Activated effector memory CD4-positive, alpha-beta T cell treated with anti-CD3 and anti-CD28 coated beads, Interleukin-2, amount 50 U/mL, for 16 hours (primary cell): ENCODE measurements at regions not wholly inside any gene's neighbourhood (a gene's known extent, or its start where the extent isn't known, plus 50 kb on each side); places are given as distances from the start of the nearest gene placed in this dataset.

Source experiments
- DNase-seq: peaks from one replicate; pipeline ENCODE4 v3.0.0-alpha.2; 2020

DNA sequence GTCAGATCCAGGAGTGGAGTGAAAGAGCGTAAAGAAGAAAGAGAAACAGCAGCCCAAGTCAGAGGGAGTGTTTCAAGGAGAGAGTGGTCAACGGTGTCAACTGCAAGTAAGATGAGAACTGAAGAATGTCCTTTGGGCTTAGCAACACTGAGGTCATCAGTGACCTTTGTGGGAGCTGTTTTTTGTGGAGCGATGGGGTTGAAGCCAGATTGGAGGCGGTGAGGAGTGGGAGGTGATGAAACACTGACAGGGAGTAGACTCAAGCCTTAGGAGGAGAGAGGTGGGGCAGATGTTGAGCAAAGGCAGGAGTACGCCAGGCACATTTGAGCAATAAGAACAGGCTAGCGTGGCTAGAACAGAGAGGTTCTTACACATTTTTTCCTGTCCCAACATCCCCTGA lies 103.7 kb upstream of the GNAO1 start:
- DNase-seq, result no peak

DNA sequence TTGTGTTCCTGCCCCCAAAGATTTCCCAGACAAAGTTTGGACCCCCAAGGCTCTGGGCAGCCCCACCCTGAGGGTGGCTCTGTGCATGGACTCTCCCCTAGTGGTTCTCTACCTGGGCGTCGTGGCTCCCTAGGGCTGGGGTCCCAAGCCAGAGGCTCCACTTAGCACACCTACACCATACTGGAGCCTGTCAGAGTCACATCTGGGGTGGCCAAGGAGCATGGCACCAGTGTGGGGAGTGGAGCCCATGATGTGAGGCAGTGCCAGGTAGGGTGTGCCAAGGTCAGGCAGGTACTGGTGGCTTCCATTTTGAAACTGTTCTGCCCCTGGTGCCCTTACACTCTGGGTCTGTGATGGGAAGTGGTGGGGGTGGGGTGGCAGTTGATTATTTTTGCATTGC lies 109.9 kb upstream of the GNAO1 start:
- DNase-seq, result no peak

DNA sequence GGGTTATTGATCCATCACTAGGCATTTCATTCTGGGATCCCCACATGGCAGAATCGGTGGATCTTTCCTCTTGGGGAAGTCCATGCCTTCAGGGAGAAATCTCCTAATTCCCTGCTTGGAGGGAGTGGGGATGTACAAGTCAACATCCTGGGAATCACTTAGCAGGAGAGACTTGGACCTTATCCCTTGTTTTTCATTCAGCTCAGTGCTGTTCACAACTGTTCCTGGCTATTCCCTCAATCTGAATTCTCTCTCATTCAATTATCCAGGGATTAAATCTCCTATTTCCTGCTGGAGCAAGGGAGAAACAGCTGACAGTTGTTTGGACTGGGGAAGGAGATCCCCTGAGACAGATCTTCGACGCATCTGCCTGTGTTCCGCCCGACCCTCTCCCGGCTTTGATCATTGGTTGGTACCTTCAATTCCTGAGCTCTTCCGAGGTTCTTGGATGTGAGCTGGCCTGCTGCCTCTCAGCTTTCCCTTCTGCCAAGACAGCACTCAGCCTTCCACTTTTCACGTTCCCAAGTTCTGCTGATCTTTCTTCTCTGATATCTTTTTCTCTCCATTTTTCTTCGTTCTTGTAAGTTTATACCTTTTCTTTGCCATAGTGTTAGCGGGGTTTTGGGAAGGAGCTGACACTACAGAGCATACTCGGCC lies 115.4 kb upstream of the GNAO1 start:
- DNase-seq, result no peak

DNA sequence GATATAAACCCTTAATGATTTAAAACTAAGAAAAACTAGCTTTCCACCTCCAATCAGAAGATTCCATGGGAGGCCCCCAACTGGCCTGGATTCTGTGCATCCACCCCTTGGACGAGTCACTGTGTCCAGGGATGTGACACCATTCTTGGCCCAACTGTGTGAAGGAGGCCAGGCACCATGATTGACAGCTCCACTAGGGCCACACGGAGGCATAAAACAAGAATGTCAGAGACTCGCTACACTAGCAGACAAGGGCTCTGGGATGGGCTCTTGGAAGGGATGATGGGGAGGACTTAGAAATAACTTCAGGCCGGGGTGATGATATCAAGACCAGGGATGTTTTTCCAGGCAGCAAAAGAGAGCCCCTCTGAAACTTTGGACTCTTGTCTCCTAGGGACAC lies 117.8 kb upstream of the GNAO1 start:
- no peak for DNase-seq

DNA sequence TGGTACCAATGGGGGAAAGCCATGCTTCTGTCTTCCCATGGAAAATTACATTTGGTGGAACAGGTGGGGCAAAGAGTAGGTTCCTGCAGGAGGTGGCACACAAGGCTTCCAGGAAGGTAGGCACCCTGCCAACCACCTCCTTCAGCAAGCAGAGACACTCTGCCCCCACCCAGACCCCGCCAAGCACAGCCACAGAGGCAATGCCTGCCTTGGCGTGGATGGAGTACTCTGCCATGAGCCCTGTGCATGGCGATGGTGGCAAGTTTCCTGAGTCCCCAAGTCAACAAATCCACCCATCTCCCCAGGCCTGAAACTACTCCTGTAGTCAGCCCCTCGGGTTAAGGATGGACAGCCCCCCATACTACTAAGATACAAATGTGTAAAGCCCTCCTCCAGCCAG lies 119.2 kb upstream of the GNAO1 start:
- no peak for DNase-seq

DNA sequence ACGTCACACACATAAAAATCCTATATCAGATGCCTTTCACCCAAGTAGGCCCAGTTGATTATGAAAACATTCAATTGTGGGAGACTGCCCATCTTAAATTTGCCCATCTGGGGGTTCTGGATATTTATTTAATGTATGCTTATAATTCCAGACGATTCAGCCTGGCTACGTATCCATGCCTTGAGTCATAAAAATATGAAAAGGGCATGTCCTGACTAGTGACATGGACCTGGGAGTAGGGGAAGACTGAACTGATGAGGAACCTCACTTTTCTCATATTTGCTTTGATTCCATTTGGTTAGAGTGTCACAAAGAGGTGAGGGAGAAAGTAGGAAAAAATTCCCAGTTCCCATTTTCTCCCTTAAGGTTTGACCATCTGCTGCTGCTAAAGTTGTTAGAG lies 122.5 kb upstream of the GNAO1 start:
- no peak for DNase-seq

DNA sequence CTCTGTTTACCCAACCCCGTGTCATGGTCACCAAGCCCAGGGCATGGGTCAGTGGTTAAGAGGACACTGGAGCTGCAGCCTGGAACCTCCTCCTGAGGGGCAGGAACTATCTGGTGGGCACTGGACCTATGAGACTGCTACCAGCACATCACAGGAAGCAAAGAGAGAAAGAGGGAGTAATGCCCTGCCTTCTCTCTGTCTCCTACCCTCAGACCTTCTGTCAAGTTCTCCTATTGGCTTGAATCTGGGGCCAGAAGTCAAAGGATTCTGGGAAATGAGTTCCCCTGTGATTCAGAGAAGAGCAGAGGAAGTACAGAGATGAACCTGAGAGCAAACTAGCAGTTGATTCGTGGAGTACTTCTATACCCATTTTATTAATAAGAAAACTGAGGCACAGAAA lies 123.0 kb upstream of the GNAO1 start:
- no peak for DNase-seq

DNA sequence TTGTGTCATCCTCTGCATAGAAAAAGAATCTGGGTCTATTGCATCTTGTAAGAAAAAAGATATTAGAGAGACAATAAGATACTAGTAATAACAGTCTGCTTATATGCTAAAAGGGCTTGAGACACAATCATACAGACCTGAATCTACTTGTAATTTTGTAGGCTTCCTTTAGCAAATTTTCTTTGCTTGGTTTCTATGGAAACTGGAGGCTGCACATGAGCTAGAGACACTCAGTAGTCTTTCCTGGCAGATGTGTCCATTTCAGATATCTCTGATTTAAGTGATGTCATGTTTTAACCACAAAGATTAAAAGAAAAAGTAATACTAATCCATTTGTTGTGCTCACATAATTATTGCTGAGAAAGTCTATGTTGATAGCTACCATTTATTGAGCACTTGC lies 123.9 kb upstream of the GNAO1 start:
- no peak for DNase-seq

DNA sequence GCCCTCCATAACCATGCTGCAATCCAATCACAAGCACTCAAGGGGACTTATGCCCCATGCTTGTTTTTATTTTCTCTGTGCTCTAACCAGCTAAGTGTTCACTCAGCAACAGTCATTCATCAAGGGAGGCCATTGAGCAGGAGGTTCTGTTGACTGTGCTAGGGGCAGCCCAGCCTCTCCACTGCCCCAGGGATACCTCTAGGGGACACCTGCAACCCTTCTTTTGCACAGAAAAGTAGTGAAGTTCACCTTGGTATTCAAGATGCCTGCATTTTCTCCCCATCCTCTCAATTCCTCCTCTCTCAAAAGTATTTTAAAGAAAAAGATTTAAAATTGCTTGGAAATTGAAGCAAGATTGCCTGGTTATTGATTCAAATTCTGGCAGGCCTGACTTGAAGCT lies 124.7 kb upstream of the GNAO1 start:
- no peak for DNase-seq

DNA sequence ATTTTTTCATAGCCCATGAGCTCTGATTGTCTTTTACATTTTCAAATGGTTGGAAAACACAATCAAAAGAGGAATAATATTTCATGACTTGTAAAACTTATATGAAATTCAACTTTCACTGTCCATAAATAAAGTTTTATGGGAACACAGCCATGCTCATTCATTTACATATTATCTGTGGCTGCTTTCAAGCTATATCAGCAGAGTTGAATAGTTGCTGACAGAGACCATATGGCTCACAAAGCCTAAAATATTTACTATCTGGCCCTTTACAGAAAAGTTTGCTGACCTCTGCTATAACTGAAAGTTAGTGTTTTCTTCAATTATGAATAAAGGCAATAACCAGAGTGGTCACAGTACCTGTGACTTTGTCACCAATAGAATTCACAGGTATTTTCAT lies 128.2 kb upstream of the GNAO1 start:
- no peak for DNase-seq

DNA sequence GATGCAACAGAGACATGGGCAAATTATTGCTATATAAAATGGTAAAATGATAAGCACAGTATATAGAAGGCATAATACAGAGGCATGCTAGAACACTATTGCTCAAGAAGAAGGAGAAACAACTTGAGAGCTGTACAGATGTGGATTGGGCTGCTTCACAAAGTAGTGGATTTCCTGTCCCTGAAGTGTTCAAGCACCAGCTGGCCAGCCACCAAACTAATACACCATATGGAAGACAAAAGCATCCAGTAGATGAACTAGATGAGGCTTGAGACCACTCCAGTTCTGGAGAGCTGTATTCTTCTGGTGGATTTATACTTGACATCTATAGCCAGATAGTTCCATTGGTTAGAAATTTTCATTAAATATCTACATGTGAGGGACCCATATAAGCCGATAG lies 134.1 kb upstream of the GNAO1 start:
- DNase-seq, result no peak

DNA sequence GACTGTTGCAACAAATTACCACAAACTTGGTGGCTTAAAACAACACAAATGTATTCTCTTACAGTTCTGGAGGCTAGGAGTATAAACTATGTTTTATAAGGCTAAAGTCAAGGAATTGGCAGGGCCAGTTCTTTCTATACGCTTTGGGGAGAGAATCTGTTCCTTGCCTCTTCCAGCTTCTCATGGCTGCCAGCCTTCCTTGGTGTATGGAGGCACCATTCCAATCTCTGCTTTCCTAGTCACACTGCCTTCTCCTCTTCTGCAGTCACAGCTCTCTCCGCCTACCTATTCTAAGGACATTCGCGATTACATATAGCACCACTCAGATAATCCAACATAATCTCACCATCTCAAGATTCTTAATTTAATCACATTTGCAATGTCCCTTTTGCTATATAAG lies 140.4 kb upstream of the GNAO1 start:
- no peak for DNase-seq

DNA sequence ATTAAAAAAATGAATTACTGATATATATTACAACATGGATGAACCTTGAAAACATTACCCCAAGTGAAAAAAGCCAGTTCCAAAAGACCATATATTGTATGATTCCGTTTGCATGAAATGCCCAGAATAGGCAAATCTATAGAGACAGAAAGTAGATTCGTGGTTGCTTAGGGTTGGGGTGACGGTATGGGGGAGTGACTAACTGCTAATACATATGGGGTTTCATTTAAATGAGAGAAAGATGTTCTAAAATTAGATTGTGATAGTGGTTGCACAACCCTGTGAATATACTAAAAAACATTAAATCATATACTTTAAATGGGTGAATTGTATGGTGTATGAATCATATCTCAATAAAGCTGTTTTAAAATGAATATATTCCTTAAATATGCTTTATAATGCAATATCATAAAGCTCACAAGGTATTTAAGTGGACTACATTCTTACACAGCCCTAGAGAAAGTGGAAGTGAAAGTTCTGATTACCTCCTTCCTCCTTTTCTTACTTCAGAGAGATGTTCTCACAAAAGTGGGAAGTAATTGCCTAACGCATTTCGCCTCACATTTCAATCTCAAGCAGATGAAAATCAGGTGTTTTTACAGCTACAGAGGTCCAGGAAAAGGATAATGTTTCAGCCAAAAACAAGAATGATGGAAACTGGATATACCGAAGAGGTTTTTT lies 142.7 kb upstream of the GNAO1 start:
- no peak for DNase-seq

DNA sequence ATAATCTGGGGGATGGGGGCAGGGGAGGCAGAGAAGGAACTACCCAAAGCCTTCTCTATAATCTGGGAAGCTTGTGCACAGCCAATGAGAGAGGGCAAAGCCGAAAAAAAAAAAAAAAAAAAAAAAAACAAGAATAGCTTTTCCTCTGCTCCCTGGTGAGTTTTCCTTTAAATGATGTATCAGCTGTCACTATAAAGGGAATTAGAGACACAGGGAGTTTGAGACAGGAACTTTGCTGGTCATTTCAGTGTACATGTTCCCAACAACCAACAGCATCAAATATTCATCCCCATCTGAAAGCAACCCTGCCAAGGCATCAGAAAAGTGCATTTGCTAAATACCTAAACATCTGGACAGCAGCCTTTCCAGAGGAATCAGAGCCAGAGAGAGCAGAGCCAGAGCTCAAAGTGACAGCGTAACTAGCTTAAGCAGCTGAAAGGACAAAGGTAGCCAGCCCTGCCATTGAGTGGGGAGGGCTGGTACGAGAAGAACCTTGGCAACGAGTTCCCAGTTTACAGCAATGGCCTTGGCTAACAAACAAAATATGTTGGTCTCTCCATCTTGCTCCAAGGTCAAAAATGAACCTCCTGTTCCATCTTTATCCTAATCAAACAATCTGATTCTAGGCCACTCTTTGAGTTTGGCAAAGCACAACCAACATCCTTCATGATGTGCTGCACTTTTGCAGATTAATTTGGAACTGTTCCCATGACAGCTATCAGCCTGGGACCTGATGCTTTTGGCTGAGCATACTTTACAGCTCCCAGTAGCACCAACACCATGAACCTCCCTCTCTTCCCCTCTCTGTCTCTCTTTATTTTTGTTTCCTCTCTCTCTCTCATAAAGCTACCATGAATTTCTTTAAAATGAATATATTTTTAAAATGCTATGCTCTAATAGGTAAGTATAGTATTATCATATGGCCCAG lies 143.7 kb upstream of the GNAO1 start:
- no peak for DNase-seq

DNA sequence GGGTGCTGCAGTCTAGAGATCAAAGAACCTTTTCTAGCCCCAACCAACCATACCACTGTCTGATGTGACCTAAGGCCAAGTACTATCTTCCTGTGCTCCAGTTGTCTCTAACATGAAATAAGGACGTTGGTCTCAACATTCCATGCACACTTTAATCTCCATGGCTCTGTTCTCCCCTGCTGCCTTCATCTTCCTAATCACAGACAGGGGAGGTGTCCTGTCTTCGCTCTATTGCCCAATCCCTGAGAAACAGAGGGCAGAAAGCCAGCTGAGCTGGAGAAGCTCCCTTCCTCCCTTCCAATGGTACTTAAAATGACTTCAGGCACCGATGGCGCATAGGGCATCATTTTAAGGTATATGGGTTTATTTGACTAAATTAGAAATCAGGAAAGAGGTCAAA lies 148.9 kb upstream of the GNAO1 start:
- DNase-seq, result no peak

DNA sequence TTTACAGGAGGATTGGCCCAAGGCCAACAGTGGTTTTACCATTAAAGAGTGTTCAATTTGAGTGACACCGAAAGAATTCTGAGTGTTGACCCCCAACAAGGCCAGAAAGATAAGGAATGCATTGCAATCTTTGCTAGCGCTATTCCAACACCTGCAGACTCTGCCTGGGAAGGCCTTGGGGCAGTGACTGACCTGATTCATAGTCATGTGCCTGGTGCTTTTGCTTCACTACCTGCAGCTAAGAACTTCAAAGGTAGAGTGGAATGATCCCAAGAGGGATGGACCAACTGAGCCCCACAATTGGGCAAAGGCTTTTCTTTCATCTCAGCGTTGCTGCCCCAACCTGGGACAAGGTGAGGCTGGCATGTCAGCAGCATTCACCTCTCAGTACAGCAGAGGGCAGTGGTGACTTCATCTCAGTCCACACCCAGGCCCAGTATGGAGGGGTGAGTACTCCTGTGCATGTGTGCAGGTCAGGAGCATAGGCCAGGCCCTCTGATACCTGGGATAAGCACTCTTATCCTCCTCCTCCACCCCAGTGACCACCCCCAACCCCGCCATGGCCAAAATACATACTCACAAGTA lies 149.6 kb upstream of the GNAO1 start:
- DNase-seq, result peak; percentile 69

DNA sequence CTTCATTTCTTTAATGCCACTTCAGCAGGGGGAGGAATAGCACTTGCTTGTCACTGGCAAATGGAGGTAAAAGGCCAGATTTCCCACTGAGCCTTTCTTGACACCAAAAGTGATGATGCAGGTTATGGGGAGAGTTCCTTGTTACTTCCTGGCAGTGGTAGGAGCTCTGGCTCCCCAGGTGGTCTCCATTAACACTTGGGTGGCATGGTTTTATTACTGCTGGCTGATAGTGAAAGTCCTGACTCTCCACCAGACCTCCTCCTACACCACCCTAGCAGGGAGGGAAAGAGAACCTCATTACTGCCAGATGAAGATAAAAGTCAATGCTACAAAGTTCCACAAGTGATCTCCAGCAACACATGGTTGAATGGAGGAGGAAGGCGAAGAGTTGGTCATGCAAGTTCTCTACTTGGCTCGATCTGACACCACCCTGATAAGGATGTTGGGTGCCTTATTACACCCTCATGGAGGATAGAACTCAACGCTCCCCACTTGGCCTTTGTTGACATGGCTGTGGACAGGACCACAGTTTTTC lies 152.7 kb upstream of the GNAO1 start:
- DNase-seq, result no peak

DNA sequence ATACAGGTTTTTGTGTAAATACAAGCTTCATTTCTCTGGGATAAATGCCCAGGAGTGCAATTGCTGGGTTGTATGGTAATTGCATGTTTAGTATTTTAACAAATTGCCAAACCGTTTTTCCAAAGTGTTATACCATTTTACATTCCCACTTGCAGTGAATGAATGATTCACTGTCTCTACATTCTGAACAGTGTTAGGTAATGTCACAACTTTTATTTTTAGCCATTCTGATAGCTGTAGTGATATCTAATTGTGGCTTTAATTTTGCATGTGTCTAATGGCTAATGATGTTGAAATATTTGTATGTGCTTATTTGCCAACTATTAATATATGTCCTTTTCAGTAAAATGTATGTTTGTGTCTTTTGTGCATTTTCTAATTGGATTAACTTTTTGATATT lies 156.9 kb upstream of the CES5A start:
- DNase-seq, result no peak

DNA sequence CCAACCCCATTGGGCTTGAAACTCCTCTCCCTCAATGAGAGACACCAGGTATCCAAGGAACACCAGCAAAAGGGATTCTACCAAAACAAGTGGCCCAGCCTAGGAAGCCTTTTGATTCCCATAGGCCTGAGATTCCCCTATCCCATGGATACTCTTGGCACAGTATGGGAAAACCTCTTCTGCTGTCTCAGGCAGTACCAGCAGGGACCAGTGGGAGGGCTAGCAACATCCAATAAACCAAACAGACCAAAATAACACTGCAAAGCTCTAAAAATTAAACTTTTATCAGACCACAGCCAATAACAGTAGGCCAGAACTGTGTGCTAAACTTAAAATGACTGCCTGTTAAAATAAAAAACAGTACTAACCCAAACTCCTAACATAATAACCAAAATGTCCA lies 153.9 kb upstream of the CES5A start:
- no peak for DNase-seq

DNA sequence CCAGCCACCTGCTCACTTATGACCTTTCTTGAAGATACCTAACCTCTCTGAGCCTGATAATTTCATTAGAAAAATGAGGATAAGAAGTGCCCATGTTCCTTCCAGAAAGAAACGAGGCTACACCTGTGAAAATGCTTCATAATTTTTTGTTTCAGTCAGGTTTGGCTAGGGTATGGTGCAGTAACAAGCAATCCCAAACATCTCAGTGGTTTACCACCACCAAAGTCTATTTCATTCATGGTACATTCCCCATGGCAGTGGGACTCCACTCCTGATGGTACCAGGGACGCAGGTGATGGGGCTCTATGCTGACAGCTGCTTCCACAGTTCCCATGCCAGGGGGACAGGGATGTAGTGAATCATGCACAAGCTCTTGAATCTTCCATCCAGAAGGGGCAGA lies 147.6 kb upstream of the CES5A start:
- no peak for DNase-seq

DNA sequence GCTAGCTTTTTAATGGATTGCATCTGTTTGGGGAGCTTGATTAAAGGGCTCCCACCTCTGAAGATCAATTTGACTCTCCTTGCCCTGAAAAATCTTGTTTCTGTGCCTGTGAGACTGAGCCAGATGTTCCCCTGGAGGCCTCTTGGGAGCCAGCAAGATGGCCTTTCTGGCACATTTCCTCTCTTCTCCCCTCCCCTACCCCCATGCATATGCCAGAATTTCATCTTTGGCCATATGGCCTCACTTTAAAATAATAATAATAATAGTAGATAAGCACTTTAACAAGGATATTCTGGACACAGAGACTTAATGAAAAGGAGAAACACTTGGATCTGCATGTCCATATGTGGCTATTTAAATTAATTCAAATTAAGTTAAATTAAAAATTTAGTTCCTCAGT lies 144.1 kb upstream of the CES5A start:
- DNase-seq, result no peak

DNA sequence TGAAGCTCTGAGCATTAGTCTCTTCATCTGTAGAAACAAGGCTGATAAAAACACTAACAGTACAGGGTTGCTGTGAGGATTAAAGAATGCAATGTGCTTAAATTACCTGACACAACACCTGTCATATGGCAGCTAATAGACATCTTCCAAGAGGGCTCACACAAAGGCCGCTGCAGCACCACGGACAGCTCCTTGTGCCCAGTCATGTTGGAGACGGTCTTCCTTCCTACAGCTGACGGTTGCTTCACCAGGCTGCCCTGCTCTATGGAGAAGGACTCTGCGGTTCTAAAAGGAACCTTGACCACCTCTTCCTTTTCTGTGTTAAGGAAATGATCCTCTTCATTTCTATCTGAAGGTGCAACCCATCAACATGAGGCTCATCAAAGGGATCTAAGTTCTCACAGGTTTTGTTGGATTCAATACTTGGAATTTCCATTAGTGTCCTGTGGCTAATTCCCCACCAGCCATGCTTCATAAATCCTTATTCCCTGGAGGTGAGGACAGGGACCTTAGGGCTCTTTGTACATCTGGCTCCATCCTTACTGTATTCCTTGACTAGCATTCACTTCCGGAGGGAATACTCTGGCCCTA lies 138.9 kb upstream of the CES5A start:
- peak; percentile 73 for DNase-seq

DNA sequence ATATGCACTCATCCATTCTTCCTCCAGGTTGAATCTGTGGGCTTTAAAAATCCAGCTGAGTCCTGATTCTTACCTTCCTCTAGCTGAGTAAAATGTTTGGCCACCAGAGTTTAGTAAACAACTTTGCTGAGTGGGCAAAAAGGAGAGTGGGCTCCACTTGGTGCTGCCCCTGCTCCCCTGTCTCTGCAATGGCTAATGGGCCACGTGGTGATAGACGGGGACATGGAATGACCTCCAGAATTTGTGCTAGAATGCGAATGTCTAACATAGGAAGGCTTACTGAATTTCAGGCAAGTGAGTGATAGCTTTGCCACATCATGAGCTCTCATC lies 137.3 kb upstream of the CES5A start:
- no peak for DNase-seq
